ENCODE measurements at regions not wholly inside any gene's neighbourhood (a gene's known extent, or its start where the extent isn't known, plus 50 kb on each side); places are given as distances from the start of the nearest gene placed in this dataset.

DNA sequence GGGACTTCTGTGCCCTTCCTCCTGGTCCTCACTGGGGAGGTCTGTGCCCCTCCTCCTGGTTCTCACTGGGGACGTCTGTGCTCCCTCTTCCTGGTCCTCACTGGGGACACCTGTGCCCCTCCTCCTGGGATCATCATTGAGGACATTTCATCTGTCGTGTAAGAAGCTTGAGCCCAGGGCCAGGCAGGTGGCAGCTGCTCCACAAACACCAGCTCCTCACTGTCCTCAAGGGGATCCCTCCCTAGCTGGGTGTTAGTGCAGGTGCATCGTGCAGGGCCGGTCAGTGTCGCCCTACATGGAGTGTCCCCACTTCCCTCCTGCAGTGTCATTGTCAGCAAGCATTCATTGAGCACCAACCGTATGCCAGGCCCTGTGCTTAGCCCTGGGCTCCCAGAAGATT, 312.7 kb downstream of the PTPRU start:
- DNase-seq: peak; percentile 29

DNA sequence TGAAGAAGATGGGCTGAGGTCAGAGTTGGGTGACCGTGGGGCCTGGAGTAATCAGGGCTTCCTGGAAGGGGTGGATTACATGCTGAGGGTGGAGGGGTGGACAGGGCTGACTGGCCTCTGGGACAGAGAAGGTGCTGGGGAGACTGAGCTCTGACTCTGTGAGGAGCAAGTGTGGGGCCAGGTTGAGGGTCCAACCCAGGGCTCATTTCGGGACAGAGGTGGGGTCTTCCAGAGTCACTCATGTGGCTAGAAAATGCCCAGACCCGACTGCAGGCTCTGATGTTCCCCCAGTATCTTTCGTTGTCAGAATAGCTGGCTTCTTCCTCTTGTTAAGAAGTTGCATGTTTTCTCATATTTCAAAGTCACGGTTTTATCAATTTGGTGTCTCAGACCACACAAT, 311.8 kb downstream of the PTPRU start:
- DNase-seq: peak; percentile 26

DNA sequence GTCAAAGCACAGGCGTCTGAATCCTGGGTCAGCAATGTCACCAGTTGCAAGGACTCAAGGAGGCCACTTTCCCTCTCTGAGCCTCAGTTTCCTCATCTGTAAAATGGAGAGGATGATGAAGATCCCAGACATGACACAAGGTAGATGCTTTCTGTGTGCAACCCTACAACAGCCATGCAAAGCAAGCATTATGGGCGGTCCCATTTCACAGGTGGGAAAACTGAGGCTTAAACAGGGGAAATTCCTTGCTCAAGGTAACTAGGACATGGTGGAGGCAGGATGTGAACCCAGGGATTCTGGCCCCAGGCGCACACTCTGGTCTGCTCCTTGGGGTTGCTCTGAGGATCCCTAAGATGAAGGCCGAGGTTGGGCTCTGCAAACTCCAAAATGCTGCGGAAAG, 311.0 kb downstream of the PTPRU start:
- peak; percentile 10 for DNase-seq

DNA sequence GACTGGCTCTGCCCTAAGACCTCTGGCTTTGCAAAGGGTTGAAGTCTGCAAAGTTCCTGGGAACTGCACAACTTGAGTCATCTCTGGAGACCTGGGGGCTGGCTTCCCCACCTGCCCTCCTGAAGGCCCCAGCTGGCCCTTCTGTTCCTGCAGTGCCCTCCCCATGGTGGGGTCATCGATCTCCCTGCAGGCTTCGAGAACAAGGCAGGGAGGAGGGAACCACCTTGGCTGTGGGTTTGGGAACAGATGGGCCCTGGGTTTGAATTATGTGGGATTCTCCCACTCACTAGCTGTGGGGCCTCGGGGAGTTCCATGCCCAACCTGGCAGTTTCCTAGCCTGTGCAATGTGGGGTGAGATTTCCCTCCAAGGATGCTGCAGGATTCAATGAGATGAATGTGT, 310.2 kb downstream of the PTPRU start:
- peak; percentile 28 for DNase-seq

DNA sequence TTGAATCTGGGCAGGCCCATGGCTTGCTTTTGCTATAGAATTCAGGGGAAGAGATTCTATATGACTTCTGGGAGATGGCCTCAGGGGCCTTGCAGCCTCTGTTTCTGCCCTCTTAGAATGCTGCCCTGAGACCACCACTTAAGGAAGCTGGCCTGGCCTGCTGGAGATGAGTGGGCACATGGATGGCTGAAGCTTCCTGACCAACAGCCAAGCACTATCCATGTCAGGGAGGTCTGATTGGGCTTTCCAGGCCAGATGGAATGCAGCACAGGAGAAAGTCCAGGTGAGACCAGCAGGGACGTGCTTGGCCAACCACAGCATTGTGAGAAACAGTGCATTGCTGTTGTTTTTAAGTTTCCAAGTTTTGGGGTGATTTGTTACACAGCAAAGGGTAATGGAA, 308.1 kb downstream of the PTPRU start:
- no peak for DNase-seq

DNA sequence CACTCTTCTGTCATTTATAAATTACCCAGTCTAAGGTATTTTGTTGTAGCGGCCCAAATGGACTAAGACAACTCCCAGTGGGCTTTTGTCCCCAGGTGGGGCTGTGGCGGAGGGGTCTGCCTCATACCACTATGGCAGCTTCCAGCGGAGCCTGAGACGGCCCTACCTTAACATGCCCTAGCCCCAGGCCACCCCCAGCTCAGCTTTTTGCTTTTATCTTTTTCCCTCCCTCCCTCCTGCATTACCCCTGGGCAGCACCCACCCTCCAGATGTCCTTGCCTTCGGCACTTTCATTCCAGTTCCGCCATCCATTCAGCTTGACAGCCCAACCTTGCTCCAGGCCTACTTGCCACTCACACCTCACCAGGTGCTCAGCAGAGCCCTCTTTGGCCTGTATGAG, 307.3 kb downstream of the PTPRU start:
- DNase-seq: peak; percentile 10

DNA sequence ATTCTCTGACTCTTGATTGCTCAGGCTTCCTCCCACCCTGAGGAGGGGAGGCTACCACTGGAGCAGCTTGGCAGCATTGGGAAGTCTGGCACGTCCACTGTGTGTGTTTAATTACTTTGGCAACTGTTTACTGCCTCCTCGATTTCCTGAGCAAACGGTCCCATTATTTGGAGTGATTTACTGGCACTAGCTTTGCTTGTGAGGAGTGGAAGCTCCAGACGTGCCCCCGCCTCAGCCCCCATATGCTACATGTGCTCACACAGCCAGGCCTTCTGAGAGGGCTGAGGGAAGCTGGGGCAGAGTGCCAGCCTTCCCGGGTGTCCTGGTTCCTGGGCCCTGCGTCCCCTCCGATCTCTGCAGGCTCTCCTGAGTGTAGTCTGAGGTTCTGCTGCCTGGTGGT, 306.2 kb downstream of the PTPRU start:
- DNase-seq: peak; percentile 13

DNA sequence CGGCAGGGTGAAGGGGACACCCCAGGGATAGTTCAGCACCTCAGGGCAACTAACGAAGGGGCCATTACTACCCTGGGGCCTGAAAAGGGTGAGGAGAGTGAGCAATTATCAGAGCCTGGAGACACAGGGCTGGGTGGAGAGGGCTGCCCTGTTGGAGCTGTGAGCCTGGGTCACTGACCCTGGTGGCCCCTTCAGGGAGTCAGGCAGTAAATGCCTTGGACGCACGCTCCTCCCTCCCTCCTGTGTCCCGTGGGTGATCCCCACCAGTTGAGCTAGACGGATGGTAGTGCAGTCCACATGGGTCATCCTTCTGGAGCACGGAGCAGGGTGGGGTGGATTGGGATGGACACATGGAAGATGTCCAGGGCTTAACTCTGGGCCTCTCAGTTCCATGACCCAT, 305.3 kb downstream of the PTPRU start:
- peak; percentile 22 for DNase-seq

DNA sequence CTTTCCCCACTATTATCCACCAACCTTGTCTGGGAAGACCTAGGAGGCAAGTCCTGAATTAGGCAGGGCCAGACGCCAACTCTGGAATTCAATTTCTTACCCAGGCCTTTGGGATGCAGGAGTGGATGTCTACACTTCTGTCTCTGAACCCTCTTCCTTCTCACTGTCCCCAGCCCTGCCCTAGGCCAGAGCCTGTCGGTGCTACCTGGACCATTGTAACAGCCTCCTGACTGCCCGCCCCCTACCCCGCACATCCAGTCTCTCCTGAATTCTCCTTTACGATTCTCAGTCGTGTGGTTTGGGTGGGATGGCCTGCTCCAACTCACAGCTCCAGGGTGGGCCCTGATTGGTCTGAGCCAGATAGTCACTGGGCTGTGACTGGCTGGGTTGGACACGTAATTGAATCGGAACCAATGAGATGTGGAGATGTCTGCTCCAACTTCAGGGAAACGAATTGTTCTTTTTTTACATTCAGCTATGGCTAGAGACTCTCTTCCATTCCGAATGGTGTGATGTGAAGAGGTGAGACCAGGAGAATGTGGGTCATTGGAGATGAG, 304.6 kb downstream of the PTPRU start:
- no peak for DNase-seq

DNA sequence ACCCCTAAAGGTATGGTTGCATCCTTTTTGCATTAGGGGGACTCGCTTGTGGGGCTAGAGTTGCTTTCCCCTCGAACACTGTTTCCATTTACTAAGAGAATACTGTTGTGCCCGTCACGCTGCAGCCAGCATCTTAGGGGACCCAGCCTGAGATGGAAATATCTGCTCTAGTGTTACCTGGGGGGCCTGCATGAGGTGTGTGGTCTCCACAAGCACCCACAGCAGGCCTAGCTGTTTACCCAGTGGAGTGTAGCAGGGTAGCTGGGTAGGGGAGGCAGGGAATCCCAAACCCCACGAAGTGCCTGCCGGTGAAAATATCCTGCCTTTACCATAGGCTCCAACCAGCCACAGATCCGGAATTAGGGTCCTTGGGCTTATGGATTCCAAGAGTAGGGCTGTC, 303.6 kb downstream of the PTPRU start:
- no peak for DNase-seq

DNA sequence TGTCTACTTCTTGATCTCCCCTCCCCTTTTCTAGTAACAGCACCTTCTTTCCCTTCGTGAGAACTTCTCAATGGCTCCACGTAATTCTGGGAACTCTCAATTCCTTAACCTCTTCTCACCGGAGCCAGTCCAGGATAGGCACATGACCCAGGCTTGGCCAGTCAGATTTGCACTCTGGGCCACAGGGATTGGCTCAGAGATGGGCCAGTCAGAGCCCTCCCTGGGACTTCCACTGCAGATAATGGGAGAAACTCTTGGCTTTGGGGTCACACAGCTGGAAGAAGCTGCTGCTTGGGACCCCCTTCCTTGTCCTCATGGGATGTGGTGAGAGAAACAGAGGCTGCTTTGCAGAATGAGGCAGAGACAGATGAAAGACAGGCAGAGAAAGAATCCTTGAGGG, 302.3 kb downstream of the PTPRU start:
- no peak for DNase-seq

DNA sequence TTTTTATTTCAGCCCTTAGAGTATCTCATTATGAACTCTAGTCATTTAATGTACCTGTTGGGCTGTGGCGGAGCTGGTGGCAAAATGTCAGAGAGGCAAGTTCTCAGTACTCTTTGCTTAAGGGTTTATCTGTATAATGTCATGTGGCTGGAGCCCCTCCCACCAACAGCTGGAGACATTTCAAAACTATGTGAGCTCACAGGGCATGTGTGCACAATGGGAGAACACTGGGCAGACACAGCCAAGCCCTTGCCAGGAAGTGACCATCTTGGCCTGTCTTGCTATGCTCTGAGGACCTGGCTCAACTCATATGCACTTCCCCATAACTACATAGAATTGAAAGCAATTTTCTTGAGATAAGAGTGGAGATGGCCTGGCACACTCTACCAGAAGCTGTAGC, 296.4 kb downstream of the PTPRU start:
- peak; percentile 3 for DNase-seq

DNA sequence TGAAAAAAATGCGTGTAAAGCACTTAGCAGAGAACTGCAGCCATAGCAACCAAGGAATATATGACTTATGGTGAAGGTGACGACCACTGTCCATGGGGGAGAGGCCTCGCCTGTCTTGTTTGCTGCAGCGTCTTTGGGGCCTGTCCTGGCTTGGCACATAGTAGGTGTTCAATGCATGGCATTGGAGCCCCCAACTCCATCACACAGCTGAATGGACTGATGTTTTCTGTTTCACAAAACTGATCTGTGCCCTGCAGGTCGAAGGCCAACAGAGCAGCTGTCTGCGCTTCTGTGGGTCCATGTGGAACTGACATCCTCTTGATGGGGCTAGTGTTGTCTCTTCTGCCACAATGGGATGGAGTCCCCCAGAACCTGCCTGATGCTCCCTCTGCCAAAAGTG, 296.0 kb downstream of the PTPRU start:
- no peak for DNase-seq

DNA sequence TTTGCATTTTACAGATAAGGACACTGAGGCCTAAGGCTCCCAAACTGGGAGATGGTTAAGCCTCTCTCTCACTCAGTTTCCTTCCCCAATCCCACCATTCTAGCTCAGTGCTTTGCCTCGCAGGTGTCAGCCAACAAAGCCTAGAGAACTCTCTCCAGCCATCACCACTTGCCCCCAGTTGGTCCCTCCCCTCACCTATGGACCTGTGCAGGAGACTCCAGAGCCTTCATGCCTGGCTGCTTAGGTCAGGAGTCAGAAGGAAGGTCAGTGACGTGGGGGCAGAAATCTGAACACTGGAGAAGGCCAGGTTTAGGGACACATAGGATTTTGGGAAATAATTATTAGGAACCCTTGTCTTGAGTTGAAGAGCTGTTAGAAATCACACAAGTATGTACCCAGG, 295.3 kb downstream of the PTPRU start:
- peak; percentile 7 for DNase-seq

DNA sequence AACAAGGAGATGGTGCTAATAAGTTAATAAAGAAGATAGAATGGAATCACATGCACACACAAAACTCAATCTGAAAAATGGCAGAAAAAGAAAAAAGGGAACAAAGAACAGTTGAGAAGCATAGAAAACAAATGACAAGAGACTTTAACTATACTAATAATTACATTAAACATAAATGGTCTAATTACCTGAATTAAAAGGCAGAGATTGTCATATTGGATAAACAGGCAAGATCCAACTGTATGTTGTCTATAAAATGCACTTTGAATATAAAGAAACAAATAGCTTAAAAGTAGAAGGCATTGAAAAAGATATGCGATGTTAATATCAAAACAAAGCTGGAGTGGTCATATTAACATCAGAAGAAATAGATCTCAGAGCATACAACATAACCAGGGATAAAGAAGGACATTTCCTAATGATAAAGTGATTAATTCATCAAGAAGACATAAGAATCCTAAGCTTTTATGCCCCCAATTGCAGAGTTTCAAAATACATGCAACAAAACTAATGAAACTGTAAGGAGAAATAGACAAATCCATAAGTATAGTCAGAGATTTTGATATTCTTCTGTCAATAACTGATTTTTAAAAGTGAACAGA, 293.5 kb downstream of the PTPRU start:
- no peak for DNase-seq

DNA sequence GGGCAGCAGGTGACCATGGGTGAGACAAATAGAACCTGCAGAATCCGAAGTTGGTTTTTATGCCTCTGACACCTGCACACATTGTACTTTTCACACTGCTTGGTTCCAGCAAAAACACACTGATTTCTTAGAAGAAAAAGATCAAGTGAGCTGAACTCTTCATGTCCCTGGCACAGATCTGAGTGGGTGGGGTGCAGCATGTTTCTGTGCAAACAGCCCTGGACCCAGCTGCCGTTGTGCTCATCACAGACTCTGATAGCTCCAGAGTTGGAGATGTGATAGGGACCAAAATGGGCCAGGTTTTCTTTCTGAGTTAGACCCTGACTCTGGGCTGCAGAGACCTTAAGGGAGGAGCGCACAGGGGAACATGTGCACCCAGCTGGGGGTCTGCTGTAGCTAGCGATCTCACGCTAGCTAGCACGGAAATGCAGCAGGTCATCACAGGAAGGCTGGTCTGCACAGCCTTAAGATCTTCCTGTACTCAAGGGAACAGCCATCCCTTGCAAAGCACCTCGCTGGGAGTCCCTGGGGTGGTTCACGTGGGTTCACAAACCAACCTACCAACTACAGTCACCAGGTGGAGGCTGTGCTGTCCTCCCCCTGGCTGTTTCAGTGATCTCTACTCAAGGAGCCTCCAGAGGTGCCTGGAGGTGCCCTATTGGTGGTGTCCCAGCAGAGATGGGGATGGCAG, 291.1 kb downstream of the PTPRU start:
- peak; percentile 20 for DNase-seq

DNA sequence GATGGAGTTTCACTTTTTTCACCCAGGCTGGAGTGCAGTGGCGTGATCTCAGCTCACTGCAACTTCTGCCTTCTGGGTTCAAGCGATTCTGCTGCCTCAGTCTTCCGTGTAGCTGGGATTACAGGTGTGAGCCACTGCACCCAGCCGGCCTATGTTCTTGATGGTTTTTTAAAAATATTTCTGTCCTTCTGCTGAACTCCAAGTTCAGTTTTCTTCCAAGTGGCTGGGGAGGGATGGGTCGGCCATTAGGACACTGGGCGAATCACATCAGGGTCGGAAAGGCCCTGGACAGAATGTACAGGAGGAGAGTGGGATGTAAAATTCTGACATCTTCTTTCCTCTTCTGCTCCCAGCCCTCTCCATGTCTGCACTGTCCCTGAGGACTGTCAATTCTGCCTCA, 289.6 kb downstream of the PTPRU start:
- no peak for DNase-seq

DNA sequence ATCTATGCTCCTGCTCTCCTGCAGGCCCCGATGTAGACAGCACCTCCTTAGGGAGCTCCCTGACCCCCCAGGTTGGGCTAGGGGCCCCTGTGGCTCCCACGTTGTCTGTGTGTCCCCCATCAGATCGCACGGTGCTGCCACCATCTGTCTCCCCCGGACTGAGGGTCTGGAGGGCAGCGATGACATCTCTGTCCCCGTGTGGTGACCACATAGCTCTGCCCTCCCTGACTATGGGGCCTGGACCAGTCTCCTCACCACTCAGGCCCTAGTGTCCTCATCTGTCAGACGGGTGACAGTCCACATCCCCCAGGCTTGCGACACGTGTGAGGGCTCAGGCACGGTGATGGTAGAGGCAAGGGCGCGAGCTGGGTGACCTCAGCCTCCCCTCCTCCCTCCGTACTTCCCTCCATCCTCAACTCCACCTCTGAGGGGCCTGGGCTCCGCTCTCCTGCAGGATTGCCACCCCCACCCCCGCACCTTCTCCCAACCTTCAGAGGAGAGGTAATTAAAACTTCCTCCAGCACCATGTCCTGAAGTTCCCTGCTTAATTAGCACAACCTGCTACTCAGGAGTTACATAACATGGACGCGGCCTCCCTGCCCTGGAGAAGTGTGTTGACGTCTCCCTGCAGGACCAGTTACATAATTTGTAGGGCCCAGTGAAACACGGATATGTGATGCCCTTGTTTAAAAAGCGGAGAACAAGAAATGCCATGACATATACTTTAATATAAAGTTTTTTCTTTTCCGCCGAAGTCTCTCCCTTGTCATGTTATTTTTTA, 288.2 kb downstream of the PTPRU start:
- DNase-seq: peak; percentile 23

DNA sequence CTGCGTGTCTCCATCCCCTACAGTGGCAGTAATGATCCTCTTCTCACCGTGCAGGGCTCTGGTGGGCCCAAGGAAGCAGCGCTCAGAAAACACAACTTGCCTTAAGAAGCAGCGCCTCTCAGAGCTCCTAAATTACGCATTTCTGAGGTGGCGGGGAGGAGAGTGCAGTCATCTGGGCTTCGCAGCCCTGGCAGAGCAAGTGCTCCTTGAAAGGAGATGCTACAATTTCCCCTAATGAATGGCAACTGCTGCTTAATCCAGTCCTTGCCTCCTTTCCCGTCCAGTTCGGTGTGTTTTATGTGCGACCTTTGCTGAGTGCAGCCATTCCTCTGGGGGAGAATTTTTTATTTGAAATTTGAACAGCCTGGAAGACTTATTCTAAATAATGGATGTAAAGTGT, 287.3 kb downstream of the PTPRU start:
- DNase-seq: peak; percentile 15

DNA sequence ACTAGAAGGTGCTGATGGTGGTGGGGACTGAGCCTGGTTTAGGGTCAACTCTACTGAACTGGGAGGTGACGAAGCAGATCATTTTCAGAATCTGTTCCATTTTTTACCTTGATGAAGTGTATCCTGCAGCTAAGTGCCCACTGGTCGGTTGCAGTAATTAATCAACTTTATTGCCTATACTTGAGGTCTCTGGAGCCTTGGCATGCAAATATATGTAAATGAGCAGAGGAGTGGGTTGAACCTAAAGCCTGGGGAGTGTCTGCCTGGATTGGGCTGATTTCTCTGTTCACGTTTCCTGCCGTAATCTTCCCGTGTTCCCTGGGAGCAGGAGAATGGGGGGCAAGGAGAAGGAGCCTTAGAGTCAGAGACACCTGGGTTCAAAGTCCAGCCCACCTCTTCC, 286.8 kb downstream of the PTPRU start:
- no peak for DNase-seq

DNA sequence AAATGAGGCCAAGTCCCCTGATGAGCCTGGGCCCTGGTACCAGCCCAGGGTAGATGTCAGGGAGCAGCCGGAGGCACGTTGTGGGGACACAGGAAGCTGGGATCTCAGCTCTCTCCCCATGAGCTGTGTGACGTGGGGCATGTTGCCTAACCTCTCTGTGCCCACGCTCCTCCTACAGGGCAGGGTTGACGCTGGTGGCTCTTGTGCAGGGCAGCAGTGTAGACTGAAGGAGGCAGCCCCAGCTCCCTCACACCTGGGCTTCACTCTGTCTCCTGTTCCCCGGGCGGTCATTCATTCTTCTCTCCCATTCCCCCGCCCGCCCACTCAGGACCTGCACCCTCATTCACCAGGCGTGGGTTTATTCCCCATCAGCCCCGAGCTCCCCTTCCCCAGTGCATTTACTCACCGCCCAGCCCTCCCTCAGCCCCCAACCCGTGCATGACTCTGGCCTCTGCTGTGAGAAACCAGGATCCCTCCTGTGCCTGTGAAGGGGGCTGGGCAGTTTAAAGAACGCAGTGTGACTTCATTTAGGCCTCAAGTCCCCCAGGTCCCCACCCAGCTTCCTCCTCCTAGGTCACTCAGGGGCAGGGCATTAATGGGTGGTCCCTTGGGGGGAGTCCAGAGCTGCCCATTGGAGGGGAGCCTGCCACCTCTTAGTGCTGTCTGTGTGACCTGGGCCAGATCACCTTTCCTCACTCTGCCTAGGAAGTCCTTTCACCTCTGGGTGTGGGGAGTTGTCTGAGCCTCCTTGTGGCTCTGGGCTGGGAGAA, 285.7 kb downstream of the PTPRU start:
- peak; percentile 22 for DNase-seq

DNA sequence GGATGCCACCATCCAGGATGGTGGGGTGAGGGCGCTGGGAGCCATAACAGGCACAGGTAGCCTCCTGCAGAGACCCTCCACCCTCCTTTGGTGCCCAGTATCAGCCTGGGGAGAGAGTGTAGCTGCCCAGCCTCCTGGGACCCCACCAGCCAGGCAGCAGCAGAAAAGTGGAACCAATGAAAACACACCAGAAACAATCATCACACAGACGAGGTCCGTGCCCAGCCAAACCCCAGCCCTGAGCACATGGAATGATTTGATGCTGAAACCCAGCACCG, 285.1 kb downstream of the PTPRU start:
- DNase-seq: peak; percentile 15

Data from activated CD8-positive, alpha-beta memory T cell treated with anti-CD3 and anti-CD28 coated beads, Interleukin-2, amount 50 U/mL, for 48 hours (primary cell).